GM18508 (cell line): ENCODE measurements at regions not wholly inside any gene's neighbourhood (a gene's known extent, or its start where the extent isn't known, plus 50 kb on each side); places are given as distances from the start of the nearest gene placed in this dataset.
"Not testable (repeated sequence)": the region's sequence is repeated elsewhere in the genome, so short reads cannot be mapped to it uniquely, and the experiment has no call there.

Source experiments
- ATAC-seq: cut with Tn5 transposase; IDR thresholded peaks from one replicate; pipeline ENCODE4 v1.9.1; 2021; ENCODE audit warnings: moderate number of reproducible peaks; ENCODE audit not compliant: insufficient read depth, unreplicated experiment

GRCh38 chr17:70276906-70277305 lies 107.6 kb downstream of the KCNJ2 start:
- ATAC-seq = no peak

- no peak for ATAC-seq
Measured at GRCh38 chr17:70278844-70279462, 109.6 kb downstream of the KCNJ2 start.

GRCh38 chr17:70286391-70286790 lies 117.1 kb downstream of the KCNJ2 start:
- no peak for ATAC-seq

- no peak for ATAC-seq
Measured at GRCh38 chr17:70288540-70289290, 119.4 kb downstream of the KCNJ2 start.

GRCh38 chr17:70290770-70291169 lies 121.4 kb downstream of the KCNJ2 start:
- no peak for ATAC-seq

GRCh38 chr17:70292366-70292765 lies 123.0 kb downstream of the KCNJ2 start:
- ATAC-seq = no peak

GRCh38 chr17:70293564-70294310 lies 124.4 kb downstream of the KCNJ2 start:
- ATAC-seq = not testable (repeated sequence)

GRCh38 chr17:70295329-70295728 lies 126.0 kb downstream of the KCNJ2 start:
- no peak for ATAC-seq

- ATAC-seq = no peak
Measured at GRCh38 chr17:70295731-70296130, 126.4 kb downstream of the KCNJ2 start.

- ATAC-seq = no peak
Measured at GRCh38 chr17:70296456-70296855, 127.1 kb downstream of the KCNJ2 start.

- no peak for ATAC-seq
Measured at GRCh38 chr17:70297397-70297796, 128.1 kb downstream of the KCNJ2 start.

GRCh38 chr17:70298929-70299531 lies 129.7 kb downstream of the KCNJ2 start:
- ATAC-seq = no peak

GRCh38 chr17:70307430-70308225 lies 138.3 kb downstream of the KCNJ2 start:
- ATAC-seq = no peak

GRCh38 chr17:70308618-70309017 lies 139.3 kb downstream of the KCNJ2 start:
- ATAC-seq = no peak

GRCh38 chr17:70310221-70310672 lies 140.9 kb downstream of the KCNJ2 start:
- no peak for ATAC-seq

GRCh38 chr17:70313086-70313852 lies 143.9 kb downstream of the KCNJ2 start:
- ATAC-seq = peak; percentile 80

GRCh38 chr17:70314096-70314495 lies 144.8 kb downstream of the KCNJ2 start:
- ATAC-seq = no peak

GRCh38 chr17:70314506-70314905 lies 145.2 kb downstream of the KCNJ2 start:
- no peak for ATAC-seq

GRCh38 chr17:70317421-70317820 lies 148.1 kb downstream of the KCNJ2 start:
- no peak for ATAC-seq
